ENCODE measurements at regions not wholly inside any gene's neighbourhood (a gene's known extent, or its start where the extent isn't known, plus 50 kb on each side); places are given as distances from the start of the nearest gene placed in this dataset.

DNA sequence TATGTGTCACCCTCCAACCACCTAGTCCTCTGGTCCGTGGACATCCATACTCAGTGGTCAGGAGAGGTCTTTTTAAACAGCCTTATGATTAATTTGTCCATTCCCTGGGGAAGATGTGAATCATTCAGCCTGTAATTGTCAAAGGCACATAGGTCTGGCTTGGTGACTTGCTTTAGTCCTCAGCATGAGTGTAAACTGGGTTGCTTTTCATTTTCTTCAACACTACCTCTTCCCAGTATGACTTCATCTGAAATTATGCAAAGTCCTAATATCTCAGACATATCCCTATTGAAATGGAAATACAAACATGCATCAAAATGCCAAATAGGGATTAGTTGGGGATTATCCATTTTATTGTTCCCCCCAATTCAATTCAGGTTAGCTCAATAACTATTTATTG, 208.3 kb upstream of the AMOT start (continued):
- TF ChIP-seq, protein P1, sequence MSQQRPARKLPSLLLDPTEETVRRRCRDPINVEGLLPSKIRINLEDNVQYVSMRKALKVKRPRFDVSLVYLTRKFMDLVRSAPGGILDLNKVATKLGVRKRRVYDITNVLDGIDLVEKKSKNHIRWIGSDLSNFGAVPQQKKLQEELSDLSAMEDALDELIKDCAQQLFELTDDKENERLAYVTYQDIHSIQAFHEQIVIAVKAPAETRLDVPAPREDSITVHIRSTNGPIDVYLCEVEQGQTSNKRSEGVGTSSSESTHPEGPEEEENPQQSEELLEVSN (IDR thresholded peaks at IDR 0.05) = no peak
- TF ChIP-seq SAP30 (IDR thresholded peaks at IDR 0.05; ENCODE audit: insufficient read depth, insufficient replicate concordance, low read length) = no peak
- TF ChIP-seq RFX5 (IDR thresholded peaks at IDR 0.05; ENCODE audit: borderline replicate concordance, low read depth, low read length) = no peak
- TF ChIP-seq BCL11A (IDR thresholded peaks at IDR 0.05; ENCODE audit: low read depth in 2 of 2, low read length in 2 of 2) = no peak
- no peak for TF ChIP-seq CHD1 (IDR thresholded peaks at IDR 0.05; ENCODE audit: low read depth, low read length)
